NCI-H2029 treated with DMSO at 0.1 percent for 48 hours (cell line): ENCODE measurements at regions not wholly inside any gene's neighbourhood (a gene's known extent, or its start where the extent isn't known, plus 50 kb on each side); places are given as distances from the start of the nearest gene placed in this dataset.

ENCODE experiments used
- DNase-seq: peaks from one replicate; lab custom pipeline; 2025; lab: John Stamatoyannopoulos, UW

DNA sequence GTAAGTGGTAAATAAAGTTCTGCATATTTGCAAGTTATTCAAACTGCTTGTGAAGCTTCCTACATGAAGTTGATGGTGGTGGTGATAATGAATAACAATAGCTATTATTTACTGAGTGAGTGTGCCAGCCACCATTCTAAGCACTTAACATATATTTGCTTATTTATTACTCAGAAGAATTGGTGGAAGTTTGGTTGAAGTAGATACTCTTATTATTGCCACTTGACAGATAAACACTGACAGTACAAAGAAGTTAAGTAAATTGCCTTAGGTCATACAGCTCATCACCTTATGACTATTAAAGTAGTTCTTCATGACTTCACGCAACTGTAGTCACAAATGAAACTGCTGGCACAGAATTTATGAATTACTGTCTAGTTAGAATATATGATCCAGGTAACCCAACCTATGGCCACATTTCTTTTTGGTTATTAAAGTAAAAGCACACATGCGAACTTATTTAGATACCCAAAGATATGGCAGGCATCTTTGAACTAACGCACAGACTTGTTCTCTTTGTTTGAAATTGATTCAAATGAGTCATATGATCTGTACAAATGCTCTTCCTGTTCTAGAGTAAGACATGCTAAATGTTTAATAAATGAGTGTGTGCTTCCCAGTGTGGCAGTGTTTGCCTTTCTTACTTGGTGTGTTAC lies 99.8 kb upstream of the NR2F2 start:
- DNase-seq: no peak

DNA sequence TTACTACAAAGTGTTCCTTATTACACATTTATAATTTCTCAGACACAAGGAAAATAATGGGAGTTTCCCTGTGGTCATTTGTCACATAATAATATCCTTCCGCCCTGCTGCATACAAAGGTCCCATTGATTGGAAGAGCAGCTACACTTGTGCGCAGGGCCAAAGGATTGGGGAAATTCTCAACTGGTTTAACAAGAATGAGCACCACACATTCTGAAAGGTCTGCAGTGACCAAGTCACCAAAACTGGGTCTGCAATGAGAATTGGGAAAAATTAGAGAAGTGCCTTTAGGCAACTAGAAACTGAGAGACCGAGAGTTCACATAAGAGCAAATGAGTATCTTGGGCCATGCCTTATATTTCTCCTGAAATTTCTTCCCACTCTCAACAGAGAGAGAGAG lies 98.2 kb upstream of the NR2F2 start:
- no peak for DNase-seq

DNA sequence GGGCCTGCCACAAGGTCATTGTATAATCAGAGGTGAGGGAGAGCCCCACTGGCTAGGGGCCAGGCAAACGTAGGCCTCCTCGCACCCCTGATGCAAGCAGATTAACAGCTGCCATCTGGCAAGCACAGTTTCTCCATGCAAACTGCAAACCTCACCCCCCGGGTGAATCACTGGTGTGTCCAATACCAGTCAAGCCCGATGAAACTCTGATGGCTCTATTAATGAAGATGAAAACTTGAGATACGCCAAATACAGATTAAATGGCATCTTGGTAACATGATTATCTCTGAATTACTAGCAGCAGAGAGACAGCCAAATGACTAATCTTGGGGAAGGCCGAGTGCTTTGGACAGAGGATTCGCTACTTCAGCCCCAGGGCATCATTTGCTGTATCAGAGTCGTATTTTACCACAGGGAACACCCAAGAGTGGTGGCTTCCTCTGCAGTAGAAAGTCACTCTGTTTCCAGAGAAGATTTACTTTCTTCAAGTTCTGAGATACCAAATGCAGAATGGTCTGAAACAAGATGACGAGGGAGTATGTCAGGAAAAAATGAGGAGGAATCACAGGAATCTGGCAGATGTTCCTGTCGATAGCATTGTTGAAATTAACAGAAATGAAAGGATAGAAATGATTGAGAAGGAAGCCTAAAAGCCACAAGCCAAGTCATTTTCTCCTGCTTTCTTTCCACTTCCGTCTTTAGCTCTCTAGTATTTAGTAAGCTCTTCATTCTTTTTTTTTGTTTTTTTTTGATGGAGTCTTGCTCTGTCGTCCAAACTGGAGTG lies 96.2 kb upstream of the NR2F2 start:
- DNase-seq: no peak

DNA sequence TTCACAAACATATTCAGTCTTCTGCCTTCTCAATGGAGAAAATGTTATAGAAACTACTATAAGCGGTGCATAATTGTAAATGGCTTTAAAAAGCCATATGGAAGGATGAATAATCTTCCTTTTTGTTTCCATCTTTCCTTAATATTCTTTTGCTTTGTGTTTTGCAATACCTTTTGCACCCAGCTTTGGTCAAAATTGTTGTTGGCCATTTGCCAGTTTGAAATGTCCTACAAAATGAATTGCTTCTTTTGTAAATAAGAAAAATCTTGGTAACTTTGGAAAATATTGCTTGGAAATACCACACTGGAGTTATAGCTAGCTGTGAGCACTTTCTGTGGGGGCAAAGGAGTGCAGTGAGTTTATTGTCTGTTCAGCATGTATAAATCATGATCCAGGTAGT lies 93.5 kb upstream of the NR2F2 start:
- no peak for DNase-seq

DNA sequence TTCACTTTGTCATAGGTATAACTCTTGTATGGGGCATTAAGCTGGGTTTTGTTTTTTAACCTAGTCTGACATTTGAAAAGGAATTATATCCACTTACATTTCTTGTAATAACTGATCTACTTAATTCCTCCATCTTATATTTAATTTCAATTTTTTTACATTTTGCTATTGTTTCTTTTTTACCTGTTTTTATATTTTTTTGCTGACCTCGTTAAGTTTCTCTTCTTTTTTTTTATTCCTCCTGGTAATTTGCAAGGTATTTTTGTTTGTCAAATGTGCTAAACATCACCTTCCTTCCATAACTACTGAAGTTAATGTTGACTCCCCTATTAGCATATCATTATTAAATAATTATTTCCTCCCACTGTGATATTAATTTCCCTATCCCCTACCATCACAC lies 87.7 kb upstream of the NR2F2 start:
- no peak for DNase-seq

DNA sequence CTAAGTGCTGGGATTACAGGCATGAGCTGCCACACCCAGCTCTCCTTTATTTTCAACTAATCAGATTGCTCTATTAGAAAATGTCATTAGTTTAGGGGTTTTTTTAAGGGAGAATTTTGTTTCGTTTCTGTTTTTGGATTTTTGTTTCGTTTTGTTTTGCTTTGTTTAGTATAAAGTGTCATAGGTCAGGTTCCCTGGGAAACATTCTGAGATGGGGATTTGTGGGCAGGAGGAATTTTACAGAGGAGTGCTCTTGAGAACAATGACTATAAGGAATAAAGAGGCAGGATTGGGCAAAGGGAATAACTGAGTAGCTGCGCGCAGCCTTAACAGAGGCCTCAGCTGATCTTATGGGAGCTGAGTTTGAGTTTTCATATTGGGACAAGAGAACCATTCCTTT lies 86.8 kb upstream of the NR2F2 start:
- no peak for DNase-seq

DNA sequence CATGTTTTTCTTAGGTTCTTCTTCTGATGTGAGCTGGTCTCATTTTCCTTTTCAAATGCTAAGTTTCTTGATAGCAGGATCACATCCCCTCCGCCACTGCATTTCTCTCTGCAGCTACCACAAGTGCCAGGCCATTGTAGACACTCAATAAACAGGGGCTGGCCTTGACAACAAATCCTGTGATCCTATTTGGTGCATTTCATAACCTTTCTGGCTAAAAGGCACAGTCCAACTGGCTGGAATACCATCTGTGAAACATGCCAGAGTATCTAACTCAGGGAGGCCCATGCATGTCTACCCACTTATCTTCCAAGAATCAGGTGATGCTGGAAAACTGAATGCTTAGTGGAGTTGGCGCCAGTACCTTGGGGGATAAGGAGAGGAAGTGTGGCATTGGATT lies 85.2 kb upstream of the NR2F2 start:
- DNase-seq: no peak

DNA sequence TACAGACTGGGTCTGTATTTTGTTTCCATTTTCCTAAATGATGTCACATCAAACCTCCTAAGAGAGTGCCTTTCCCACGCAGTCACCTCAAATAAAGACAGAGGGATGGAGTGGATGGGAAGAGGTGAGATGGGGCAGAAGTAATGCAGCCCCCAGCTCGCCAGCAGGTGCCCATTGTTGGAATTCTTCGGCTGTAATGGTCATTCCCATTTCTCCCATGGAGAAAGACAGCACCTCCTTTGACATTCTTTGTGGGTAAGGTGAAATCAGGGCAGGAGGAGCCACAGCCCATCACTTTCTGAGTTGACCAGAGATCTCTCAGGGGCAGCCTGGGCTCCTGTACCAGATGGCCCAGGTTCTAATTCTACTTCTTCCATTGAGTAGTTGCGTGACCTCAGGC lies 84.4 kb upstream of the NR2F2 start:
- no peak for DNase-seq

DNA sequence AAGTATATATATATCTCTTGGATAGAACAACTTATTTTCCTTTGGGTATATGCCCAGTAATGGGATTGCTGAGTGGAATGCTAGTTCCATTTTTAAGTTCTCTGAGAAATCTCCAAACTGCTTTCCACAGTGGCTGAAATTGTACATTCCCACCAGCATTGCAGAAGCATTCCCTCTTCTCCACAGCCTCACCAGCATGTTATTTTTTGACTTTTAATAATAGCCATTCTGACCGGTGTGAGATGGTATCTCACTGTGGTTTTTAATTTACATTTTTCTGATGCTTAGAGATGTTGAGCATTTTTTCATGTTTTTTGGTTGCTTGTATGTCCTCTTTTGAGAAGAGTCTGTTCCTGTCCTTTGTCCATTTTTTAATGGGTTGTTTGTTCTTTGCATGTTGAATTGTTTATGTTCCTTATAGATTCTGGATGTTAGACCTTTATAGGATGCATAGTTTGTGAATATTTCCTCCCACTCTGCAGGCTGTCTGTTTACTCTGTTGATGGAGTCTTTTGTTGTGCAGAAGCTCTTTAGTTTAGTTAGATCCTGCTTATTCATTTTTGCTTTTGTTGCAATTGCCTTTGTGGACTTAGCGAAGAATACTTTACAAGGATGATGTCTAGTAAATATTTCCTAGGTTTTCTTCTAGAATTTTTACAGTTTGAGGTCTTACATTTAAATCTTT lies 82.7 kb upstream of the NR2F2 start:
- no peak for DNase-seq

DNA sequence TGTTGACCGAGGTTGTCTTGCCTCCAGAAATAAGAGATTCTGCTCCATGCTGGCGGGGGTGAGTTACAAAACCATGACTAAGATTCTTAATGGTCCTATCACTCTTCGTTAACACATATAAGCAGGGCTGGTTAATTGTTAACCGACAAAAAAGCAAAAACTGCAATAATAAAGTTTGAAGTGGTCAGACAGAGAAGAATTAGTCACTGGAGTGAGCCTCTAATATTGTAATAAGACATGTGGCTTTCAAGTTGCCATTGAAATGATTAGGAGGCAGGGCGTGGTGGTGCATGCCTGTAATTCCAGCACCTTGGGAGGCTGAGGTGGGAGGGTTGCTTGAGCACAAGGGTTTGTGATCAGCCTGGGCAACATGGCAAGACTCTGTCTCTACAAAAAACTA lies 78.4 kb upstream of the NR2F2 start:
- DNase-seq: no peak

DNA sequence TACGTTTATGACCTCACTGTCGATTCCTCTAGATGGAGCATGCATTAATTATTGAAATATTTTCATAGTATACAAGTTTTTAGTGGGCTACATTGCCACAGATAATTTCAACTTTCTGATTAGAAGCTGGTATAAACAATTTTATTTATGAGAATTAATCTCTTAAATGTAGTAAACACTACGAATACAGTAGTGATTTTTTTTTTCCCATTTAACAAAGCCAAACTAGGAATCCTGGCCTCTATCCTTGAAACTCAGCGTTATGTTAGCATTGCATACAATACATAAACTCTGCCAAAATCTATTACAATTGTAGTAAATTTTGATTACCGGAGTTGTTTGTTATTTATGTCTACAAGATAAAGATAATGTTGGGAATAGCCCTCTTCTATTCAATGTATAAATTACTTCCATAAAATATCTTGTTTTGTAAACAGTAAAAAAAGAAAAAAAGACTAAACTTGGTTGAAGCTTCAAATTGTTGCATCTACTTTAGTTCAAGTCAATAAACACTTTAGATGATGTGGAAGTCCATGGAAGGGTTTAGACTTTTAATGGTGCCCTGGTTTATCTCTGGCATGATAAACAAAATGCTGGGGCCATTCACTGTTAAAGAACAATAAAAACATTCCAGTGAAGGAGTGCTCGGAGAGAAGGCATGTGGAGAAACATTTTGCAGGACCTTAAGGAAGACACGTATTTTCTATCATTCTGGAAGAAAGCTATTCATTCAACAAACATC lies 77.3 kb upstream of the NR2F2 start:
- DNase-seq: no peak

DNA sequence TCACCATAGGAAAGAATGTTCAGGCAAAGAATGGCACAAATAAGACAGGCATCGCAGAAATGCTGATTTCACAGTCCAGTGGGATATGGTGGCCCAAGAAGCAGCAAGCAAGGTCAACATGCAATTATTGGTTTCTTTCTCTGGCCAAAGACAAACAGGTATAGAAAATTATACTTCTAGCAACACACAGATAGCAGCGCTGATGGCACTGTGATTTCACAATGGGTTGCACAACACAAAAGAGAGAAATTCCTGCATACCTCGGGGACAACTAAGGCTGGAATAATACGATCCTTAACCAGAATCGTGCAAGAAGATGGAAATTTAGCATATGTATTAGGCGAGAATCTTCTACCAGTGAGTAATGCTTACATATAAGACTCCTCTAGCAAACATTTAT lies 76.3 kb upstream of the NR2F2 start:
- DNase-seq: no peak

DNA sequence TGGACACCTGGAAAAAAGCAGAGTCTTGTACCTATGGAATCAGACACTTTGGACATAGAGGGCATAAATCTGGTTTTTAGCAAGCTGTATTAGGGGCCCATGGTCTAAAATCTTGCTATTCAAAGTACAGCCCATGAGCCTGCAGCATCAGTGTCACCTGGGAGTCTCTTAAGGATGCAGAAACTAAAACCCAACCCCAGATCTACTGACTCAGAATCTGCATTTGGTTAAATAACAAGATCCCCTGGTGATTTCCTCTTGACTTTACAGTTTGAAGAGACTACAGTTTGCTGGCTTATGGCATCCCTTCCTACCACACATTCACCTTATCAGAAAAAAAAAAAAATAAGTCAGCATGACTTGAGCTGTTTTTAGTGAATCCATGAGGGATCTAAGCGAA lies 74.9 kb upstream of the NR2F2 start:
- no peak for DNase-seq

DNA sequence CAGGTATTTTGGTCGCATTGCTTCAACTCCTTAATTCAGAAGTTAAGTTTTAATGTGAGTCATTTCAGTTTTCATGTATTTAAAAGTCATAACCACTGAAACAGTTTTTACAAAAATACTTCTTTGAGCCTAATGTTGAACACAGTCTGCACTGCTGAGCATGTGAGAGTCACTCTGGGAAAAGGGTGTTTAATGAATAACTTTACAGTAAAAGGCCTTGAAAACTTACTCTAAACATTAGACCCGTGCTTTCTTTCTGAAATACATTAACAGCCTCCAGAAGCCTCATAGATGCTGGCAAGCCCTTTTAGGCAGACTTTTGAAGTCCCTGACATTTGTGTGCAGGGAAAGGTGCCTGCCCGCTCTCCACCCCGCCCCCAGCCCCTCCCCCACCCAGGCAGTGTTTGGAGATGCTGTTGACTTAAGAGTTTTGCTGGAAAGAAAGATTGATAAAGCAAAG lies 68.9 kb upstream of the NR2F2 start:
- no peak for DNase-seq

DNA sequence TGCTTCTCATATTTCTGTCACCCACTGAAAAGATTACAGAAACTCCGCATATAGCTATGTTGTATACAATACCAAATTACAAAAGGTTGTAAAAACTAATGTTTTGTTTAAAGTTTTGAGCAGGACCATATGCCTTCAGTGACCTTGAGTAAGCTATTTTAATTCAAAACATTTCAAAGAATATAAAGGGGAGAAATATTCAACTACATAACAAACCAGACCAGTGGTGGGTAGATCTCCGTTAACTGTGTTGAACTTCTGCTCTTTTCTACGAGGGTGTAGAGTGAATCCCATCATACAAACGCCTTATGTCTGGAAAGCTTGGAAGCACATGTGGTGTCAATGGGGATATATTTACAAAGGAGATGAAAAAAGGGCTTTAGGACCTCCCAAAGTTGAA lies 68.4 kb upstream of the NR2F2 start:
- DNase-seq: no peak

DNA sequence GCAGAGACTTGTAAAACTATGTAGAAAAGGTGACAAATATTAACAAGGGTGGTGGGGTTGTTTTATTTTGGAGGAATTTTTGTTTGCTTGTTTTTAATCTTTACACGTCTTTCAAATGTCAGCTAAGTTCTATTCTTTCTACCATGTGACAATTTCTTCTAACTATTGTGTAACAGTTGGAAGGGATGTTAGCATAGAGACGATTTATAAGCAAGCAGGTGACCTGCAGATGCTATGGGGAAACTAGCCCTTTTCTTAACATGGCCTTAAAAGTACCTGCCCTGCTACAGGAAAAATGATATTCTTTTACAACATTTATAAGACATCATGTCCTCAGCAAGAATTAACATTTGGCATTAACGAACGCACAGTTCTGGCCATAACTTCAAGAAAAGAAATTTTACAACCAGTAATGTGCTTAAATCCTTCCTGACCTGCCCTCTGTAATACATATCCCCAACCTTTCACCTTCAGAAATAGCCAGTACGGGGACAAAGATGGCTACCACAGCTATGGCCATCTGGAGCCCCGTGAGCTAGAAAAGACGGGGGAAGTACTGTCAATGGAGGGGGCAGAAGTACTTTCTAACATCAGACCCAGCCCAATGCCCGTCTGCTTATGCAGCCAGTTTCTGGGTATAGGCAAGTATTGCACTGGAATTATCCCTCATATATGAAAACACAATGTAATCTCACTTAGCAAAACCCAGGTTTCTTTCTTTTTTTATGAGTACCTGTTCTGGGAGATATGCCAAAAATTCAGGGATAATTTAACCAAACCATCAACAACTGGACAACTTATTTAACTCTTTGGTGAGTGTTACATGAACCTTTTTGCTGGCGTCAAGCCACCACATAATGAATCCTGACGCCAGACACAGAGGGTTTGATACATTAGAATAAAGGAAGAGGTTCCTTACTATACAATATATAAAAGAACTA lies 67.7 kb upstream of the NR2F2 start:
- DNase-seq: no peak

DNA sequence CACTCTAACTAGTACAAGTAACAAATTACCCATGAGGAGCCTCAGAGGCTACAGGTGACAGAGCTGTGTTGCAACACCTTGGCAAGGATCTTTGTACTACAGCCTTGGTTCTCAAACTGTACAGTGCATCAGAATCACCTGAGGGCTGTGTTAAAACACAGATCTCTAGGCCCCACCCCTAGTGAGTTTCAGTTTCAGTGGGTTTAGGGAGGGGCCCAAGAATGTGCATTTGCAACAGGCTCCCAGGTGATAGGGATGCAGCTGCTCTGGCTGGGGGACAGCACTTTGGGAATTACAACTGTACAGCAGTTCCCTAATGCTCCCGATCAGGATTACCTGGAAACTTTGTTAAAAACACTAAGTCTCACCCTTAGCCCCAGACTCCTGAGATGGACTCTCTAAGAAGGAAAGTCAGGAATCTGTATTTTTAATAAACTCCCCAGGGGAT lies 66.1 kb upstream of the NR2F2 start:
- DNase-seq: no peak

DNA sequence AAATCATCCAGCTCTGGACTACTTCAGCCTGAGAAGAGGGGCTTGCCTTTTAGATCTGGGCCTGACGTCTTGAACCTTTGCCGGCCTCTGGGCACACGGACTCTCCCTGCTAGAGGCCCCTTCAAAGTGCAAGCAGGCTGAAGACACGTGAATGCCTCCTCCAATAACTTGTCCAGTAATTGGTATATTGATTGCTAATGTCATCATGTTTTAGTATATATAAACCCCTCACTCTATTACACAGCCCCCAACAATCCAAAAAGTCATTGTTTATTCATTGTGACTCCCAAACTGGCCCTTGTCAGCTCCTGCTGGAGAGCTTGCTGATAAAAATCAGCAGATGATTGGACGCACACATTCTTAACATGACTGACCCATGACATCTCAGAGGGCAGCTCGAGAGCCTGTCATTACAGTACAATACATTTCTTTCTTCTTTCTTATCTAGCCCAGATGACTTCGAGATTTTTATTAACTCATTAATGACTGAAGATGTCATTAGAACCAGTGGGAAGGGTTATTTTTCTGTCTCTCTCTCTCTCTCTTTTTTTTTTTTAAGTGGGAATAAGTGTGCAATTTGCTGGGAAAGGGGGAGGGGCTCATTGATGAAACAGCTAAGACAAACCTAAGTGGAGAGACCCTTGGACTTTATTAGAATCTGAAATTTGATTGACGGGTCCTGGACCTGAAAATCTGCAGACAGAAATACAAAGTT lies 65.5 kb upstream of the NR2F2 start:
- no peak for DNase-seq

DNA sequence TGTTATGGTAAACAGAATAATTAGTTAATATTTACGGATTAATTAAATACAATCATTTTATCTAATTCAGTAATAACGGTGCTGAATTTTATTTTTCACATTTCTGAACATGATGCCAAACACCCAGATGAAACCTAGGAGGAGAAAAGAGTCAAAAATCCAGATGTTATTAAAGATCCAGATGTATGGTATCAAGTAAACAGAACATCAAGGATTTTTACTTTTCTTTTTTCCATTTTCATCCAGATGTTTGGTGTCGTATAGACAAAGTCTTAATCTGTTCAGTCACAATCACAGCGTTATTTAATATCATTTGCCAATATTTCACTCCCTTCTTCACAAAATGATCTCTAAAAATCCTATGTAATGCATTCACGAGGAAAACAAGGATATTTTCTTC lies 64.0 kb upstream of the NR2F2 start:
- DNase-seq: no peak

DNA sequence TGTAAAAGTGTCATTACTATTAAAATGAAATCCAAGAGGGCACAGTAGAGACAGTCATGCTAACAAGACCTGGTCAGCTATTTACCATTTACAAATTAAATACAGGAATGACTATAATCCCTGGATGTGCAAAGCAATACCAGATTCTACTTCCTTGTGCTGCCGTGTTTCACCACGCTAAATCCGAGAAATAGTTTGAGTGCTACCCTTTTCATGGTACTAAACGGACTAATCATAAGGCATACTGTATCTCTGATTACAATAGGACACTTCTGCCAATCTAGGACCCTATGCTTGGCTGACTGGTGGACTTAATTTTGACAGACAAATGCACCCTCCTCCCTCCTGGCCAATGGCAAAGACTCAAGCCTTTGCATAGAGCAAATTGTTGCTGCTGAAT lies 63.0 kb upstream of the NR2F2 start:
- no peak for DNase-seq
